ENCODE measurements at regions not wholly inside any gene's neighbourhood (a gene's known extent, or its start where the extent isn't known, plus 50 kb on each side); places are given as distances from the start of the nearest gene placed in this dataset.

DNA sequence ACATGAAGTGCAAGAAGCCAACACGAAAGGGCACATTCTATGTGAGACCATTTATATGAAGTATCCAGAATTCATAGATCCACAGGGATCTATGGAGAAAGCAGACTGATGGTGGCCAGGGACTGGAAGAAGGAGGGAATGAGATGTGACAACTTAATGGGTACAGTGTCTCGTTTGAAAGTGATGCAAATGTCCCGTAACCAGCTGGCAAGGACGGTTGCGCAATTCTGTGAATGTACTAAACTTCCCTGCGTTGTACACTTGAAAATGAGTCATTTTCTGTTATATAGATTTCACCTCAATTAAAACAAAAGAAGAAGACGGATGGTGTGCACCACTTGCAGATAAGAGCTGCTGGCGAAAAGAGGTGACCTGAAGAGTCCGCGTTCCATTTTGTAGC, 861.1 kb downstream of the TYW1 start:
- H3K4me3 ChIP-seq (ENCODE audit: low read depth, low read length, poor library complexity, severe bottlenecking): no peak overlapping the region

DNA sequence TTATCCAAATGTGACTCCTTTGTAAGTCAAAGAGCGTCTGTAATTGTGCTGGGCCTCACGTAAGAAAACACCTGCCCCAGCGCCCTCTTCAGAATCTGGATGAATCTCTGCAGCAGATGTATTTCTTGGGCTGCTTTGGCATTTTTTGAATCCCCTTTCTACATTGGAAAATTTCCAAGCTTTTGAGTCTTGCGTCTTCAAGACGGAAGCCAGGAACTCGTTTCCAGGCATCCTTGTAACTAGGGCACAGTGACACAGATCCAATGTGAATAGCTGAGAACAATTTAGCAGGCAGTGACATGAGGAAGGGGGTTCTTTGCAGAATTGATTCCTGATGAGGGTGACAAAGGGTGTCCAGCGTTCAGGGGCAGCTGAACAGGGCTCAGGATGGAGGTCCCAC, 862.3 kb downstream of the TYW1 start:
- POLR2A ChIA-PET (ENCODE audit: low non-redundant PET): no interaction called here
- H3K4me3 ChIP-seq (ENCODE audit: low read depth, low read length, poor library complexity, severe bottlenecking): no peak overlapping the region
- intact Hi-C loops (cut with micrococcal nuclease; ENCODE audit: unreplicated experiment): no loop called here
- DNase-seq (ENCODE audit: low spot score): no peak
- H3K4me1 ChIP-seq (ENCODE audit: insufficient read depth, low read length, poor library complexity, severe bottlenecking): no peaks in the 10 kb centered on the region
- CTCF ChIA-PET: no interaction called here
- H3K9me3 ChIP-seq (ENCODE audit: low read depth, low read length, poor library complexity, severe bottlenecking): peaks cover 25% of the 10 kb centered on the region
- H3K27me3 ChIP-seq (replicated peaks; ENCODE audit: insufficient read depth, low read depth, low read length, poor library complexity): no peaks in the 10 kb centered on the region
- no peak overlapping the region for H3K27ac ChIP-seq (ENCODE audit: low read depth, low read length, poor library complexity, severe bottlenecking)
- no peaks in the 10 kb centered on the region for H3K36me3 ChIP-seq (ENCODE audit: insufficient read depth, low read length, poor library complexity, severe bottlenecking)
- TF ChIP-seq, protein P1, sequence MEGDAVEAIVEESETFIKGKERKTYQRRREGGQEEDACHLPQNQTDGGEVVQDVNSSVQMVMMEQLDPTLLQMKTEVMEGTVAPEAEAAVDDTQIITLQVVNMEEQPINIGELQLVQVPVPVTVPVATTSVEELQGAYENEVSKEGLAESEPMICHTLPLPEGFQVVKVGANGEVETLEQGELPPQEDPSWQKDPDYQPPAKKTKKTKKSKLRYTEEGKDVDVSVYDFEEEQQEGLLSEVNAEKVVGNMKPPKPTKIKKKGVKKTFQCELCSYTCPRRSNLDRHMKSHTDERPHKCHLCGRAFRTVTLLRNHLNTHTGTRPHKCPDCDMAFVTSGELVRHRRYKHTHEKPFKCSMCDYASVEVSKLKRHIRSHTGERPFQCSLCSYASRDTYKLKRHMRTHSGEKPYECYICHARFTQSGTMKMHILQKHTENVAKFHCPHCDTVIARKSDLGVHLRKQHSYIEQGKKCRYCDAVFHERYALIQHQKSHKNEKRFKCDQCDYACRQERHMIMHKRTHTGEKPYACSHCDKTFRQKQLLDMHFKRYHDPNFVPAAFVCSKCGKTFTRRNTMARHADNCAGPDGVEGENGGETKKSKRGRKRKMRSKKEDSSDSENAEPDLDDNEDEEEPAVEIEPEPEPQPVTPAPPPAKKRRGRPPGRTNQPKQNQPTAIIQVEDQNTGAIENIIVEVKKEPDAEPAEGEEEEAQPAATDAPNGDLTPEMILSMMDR (conservative IDR thresholded peaks at IDR 0.05; ENCODE audit: low read depth, low read length): no peak
- TF ChIP-seq EZH2 (IDR thresholded peaks at IDR 0.05; ENCODE audit: borderline replicate concordance, low read depth, low read length, poor library complexity, severe bottlenecking): no peak
- BruUV-seq (replicated peaks): no TSS peak

More for the DNA sequence above, 861.1 kb downstream of the TYW1 start:
- Histone ChIP-seq H3K27me3 (replicated peaks; ENCODE audit: insufficient read depth, low read depth, low read length, poor library complexity) (no peaks in the 10 kb centered on the region), H3K4me1 (ENCODE audit: insufficient read depth, low read length, poor library complexity, severe bottlenecking) (no peaks in the 10 kb centered on the region), H3K27ac (ENCODE audit: low read depth, low read length, poor library complexity, severe bottlenecking) (no peak overlapping the region), H3K9me3 (ENCODE audit: low read depth, low read length, poor library complexity, severe bottlenecking) (peaks cover 17% of the 10 kb centered on the region), H3K36me3 (ENCODE audit: insufficient read depth, low read length, poor library complexity, severe bottlenecking) (no peaks in the 10 kb centered on the region)
- no peak for TF ChIP-seq EZH2 (IDR thresholded peaks at IDR 0.05; ENCODE audit: borderline replicate concordance, low read depth, low read length, poor library complexity, severe bottlenecking)
- TF ChIP-seq, protein P1 (conservative IDR thresholded peaks at IDR 0.05; ENCODE audit: low read depth, low read length): no peak
- ChIA-PET CTCF (no interaction called here), POLR2A (ENCODE audit: low non-redundant PET) (no interaction called here)
- BruUV-seq (replicated peaks): no TSS peak
- intact Hi-C loops (cut with micrococcal nuclease; ENCODE audit: unreplicated experiment): no loop called here
- DNase-seq (ENCODE audit: low spot score): peak; percentile 36

DNA sequence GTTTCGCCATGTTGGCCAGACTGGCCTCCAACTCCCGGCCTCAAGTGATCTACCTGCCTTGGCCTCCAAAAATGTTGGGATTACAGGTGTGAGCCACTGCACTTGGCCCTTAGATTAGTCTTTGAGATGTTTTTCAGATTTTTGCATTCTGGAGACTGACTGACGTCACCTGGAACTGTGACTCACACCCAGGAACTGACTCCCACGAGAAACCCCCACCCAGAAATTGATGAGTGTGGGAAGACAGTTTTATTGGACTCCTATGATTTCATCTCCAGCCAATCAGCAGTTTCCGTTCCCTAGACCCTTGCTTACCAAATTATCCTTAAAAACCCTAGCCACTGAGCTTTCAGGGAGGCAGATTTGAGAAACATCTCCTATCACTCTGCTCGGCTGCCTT, 867.3 kb downstream of the TYW1 start:
- Histone ChIP-seq H3K4me3 (ENCODE audit: low read depth, low read length, poor library complexity, severe bottlenecking) (no peak overlapping the region), H3K9me3 (ENCODE audit: low read depth, low read length, poor library complexity, severe bottlenecking) (peaks cover 25% of the 10 kb centered on the region), H3K36me3 (ENCODE audit: insufficient read depth, low read length, poor library complexity, severe bottlenecking) (no peaks in the 10 kb centered on the region), H3K4me1 (ENCODE audit: insufficient read depth, low read length, poor library complexity, severe bottlenecking) (peaks cover 24% of the 10 kb centered on the region), H3K27me3 (replicated peaks; ENCODE audit: insufficient read depth, low read depth, low read length, poor library complexity) (no peaks in the 10 kb centered on the region), H3K27ac (ENCODE audit: low read depth, low read length, poor library complexity, severe bottlenecking) (peak overlapping the region; percentile 68)
- CTCF ChIA-PET: no interaction called here
- intact Hi-C loops (cut with micrococcal nuclease; ENCODE audit: unreplicated experiment): no loop called here
- DNase-seq (ENCODE audit: low spot score): no peak
- POLR2A ChIA-PET (ENCODE audit: low non-redundant PET): no interaction called here
- BruUV-seq (replicated peaks): no TSS peak
- TF ChIP-seq EZH2 (IDR thresholded peaks at IDR 0.05; ENCODE audit: borderline replicate concordance, low read depth, low read length, poor library complexity, severe bottlenecking): no peak
- TF ChIP-seq, protein P1 (conservative IDR thresholded peaks at IDR 0.05; ENCODE audit: low read depth, low read length): no peak

All from A673 (cell line).